CD4-positive, alpha-beta T cell treated with Interleukin-15 for 1 hour (primary cell): ENCODE measurements at regions not wholly inside any gene's neighbourhood (a gene's known extent, or its start where the extent isn't known, plus 50 kb on each side); places are given as distances from the start of the nearest gene placed in this dataset.

Source experiments
- DNase-seq: peaks from one replicate; pipeline ENCODE4 v3.0.0-alpha.2; 2020

GRCh38 chr4:121226362-121226761 is 62.2 kb upstream of the TNIP3 start:
- DNase-seq = no peak

- DNase-seq = no peak
Observed at GRCh38 chr4:121221608-121222007, 57.5 kb upstream of the TNIP3 start.

DNA sequence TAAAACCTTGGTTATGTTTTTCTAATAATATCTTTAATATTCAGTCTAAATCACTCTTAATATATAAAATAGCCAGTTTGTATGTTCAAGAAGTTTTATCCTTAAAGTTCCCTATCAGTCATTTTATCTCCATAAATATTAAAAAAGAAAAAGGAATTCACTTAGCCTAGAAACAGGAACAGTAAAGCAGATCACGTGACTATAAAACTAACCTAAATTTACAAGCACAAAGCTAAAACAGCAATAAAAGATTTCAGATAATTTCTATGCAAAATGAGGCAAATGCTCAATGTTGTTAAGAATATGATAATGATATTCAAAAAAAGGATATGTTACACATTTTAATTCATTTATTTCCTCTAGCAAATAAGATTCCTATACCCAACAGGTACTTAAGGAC is 57.1 kb upstream of the TNIP3 start:
- no peak for DNase-seq

GRCh38 chr4:121220698-121221097 is 56.6 kb upstream of the TNIP3 start:
- DNase-seq = no peak

GRCh38 chr4:121219227-121219626 is 55.1 kb upstream of the TNIP3 start:
- DNase-seq = no peak

DNA sequence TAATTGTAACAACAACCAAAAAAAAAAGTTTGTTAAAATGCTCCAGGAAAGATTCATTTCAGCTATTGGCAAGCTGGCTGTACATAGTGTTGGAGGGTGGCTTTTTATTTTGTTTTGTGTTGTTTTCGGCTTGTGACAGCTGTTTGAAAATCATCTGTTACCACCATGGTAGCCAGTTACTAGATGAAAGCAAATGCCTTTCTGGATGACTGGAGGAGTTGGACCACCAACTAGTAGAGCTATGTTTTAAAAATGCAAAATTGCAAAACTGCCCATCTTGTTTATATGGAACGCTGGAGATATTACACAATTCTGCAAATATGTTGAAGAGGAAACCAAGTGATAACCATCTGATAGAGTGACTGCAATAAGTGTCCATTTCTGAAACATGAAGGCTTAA is 53.2 kb upstream of the TNIP3 start:
- DNase-seq = no peak

DNA sequence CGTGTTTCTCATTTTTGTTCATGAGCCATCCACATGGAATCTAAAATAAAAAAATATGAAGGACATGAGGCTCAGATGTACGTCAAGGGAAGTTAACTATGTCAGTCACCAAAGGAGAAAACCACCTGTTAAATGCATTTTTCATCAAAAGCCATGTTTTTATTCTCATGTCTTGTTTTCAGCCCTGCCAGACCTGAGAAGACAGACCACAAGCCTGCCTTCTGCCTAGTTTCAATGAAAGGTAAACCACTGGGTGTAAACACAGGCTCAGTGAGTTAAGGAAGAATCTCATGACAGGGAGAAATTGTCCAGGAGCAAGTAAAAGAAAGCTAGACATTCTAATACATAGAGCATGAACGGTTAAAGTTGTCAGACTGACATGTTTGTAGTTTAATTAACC is 52.3 kb upstream of the TNIP3 start:
- no peak for DNase-seq

DNA sequence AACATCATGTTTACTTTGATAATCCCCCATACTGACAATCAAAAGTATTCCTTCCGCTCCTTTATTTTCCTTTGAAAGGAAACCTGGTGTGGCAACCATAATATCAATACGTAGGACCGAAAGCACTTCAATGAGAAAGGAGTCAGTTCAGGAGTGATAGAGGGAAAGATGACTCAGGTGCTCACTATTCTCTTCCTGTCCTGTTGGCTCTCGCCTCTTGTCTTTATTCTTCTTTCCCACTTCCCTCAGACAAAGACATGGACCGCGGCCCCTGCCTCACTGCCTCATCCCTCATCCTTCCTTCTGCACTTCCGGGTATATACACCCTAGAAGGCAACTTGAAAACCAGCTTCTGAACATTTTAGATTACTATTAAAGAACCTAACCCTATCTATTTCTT is 49.8 kb upstream of the TNIP3 start:
- no peak for DNase-seq
